ENCODE measurements at regions not wholly inside any gene's neighbourhood (a gene's known extent, or its start where the extent isn't known, plus 50 kb on each side); places are given as distances from the start of the nearest gene placed in this dataset.

DNA sequence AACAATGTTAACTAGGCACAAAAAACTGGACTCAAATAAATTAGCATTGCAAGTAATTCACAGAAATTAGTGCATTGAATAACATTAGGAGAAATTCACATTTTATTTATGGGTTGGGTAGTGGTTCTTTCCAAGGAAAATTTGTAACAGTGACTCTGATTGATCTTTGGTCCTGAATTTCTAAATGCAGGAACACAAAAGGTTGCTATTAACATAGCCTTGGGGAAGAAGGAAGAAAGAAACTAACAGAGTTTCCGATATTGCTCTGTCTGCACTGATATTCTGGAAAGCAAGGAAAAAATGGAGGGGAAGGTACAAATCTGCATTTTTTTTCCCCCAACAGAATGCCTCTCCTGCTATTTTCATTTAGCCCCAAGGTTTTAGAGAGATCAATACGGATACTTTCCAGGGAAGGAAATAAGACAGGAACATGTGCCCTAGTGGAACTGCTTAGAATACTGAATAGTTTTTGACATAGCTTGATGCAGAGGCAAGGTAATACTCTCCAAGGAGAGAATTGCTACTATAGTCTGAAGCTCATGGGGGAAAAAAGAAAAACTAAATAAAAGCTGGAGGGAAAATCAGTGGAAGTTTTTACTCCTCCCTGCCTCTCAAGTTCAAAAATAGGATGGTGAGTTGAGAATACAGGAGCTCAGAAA, 490.1 kb downstream of the RAPGEF2 start:
- H3K4me2 ChIP-seq (ENCODE audit: low read depth, low read length), result no peak overlapping the region
- no peak for ATAC-seq
- no TSS peak for BruUV-seq (replicated peaks)
- no peaks in the 10 kb centered on the region for H3K79me2 ChIP-seq (ENCODE audit: insufficient read depth, low read length)
- FAIRE-seq, result no peak
- no peak overlapping the region for H3K9ac ChIP-seq (ENCODE audit: insufficient read depth, low read depth, low read length)
- no peak overlapping the region for H3K4me3 ChIP-seq (replicated peaks in 1 of 3; ENCODE audit: insufficient read depth in 1 of 3, low read depth in 2 of 3, low read length in 3 of 3)
- POLR2A ChIA-PET, result no interaction called here
- no peaks in the 10 kb centered on the region for H3K9me3 ChIP-seq (ENCODE audit: low read length)
- no peak overlapping the region for H3K27ac ChIP-seq (ENCODE audit: extremely low read length, insufficient read depth, low read length)
- WGBS (ENCODE audit: low lambda C conversion rate), result 2% methylated on average over 2 of the region's 2 CpGs
- no peaks in the 10 kb centered on the region for H4K20me1 ChIP-seq (ENCODE audit: insufficient read depth, low read length)
- no peaks in the 10 kb centered on the region for H3K36me3 ChIP-seq (replicated peaks in 1 of 2; ENCODE audit: control insufficient read depth in 1 of 2, insufficient read depth in 2 of 2, low read length in 2 of 2)
- no peak for DNase-seq (ENCODE audit: low spot score)
- in situ Hi-C loops (cut with HindIII; ENCODE audit: extremely low pct_ligation_motif_present, low pct_unique_long_range_greater_than_20kb) (no loop called here), intact Hi-C loops (cut with micrococcal nuclease; ENCODE audit: unreplicated experiment) (no loop called here)
- TF ChIP-seq MAF1 (CRISPR knock-in tag; IDR thresholded peaks at IDR 0.05; ENCODE audit: borderline replicate concordance) (no peak), ZNF720 (CRISPR knock-in tag; IDR thresholded peaks at IDR 0.05) (no peak), SMAD9 (CRISPR knock-in tag; IDR thresholded peaks at IDR 0.05) (no peak), SMC3 (IDR thresholded peaks at IDR 0.05; ENCODE audit: low read length) (no peak), RELA (CRISPR knock-in tag; IDR thresholded peaks at IDR 0.05) (no peak), ZNF34 (CRISPR knock-in tag; IDR thresholded peaks at IDR 0.05; ENCODE audit: borderline replicate concordance) (no peak)
- TF ChIP-seq, protein P1, sequence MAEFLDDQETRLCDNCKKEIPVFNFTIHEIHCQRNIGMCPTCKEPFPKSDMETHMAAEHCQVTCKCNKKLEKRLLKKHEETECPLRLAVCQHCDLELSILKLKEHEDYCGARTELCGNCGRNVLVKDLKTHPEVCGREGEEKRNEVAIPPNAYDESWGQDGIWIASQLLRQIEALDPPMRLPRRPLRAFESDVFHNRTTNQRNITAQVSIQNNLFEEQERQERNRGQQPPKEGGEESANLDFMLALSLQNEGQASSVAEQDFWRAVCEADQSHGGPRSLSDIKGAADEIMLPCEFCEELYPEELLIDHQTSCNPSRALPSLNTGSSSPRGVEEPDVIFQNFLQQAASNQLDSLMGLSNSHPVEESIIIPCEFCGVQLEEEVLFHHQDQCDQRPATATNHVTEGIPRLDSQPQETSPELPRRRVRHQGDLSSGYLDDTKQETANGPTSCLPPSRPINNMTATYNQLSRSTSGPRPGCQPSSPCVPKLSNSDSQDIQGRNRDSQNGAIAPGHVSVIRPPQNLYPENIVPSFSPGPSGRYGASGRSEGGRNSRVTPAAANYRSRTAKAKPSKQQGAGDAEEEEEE (CRISPR knock-in tag; IDR thresholded peaks at IDR 0.05; ENCODE audit: borderline replicate concordance), result no peak
- no peaks in the 10 kb centered on the region for H3K4me1 ChIP-seq (ENCODE audit: insufficient read depth, low read length)
- CTCF ChIA-PET (ENCODE audit: low intra/inter-chr PET ratio, low total read pairs), result no interaction called here
- no peak overlapping the region for H2AFZ ChIP-seq (ENCODE audit: low read length)
- H3K27me3 ChIP-seq (ENCODE audit: control insufficient read depth in 1 of 2, insufficient read depth in 2 of 2, low read length in 2 of 2), result no peaks in the 10 kb centered on the region

DNA sequence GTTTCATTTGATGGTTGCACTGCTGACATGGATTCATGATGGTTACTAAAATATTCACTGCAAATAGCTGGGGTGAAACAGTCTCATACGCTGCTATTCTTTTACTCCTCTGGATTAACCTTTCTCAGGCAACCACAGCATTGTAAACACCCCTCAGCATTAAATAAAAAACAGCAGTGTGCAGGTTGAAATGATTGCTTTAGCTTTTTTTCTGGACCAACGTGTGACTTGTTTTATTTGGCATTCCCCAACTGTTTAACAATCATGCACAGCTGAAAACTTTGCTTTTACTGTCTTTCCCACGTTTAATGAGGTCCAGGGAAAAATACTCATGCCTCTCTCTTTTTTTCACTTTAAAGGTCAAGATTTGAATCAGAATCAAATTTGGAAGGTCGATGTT, 490.8 kb downstream of the RAPGEF2 start:
- Histone ChIP-seq H3K27me3 (ENCODE audit: control insufficient read depth in 1 of 2, insufficient read depth in 2 of 2, low read length in 2 of 2) (no peaks in the 10 kb centered on the region), H2AFZ (ENCODE audit: low read length) (no peak overlapping the region), H3K36me3 (replicated peaks in 1 of 2; ENCODE audit: control insufficient read depth in 1 of 2, insufficient read depth in 2 of 2, low read length in 2 of 2) (no peaks in the 10 kb centered on the region), H3K9me3 (ENCODE audit: low read length) (no peaks in the 10 kb centered on the region), H3K4me2 (ENCODE audit: low read depth, low read length) (no peak overlapping the region), H3K27ac (ENCODE audit: extremely low read length, insufficient read depth, low read length) (no peak overlapping the region), H4K20me1 (ENCODE audit: insufficient read depth, low read length) (no peaks in the 10 kb centered on the region), H3K4me3 (replicated peaks in 1 of 3; ENCODE audit: insufficient read depth in 1 of 3, low read depth in 2 of 3, low read length in 3 of 3) (no peak overlapping the region), H3K79me2 (ENCODE audit: insufficient read depth, low read length) (no peaks in the 10 kb centered on the region), H3K9ac (ENCODE audit: insufficient read depth, low read depth, low read length) (no peak overlapping the region), H3K4me1 (ENCODE audit: insufficient read depth, low read length) (no peaks in the 10 kb centered on the region)
- CTCF ChIA-PET (ENCODE audit: low intra/inter-chr PET ratio, low total read pairs), result no interaction called here
- in situ Hi-C loops (cut with HindIII; ENCODE audit: extremely low pct_ligation_motif_present, low pct_unique_long_range_greater_than_20kb), result no loop called here
- WGBS (ENCODE audit: low lambda C conversion rate), result 2% methylated on average over 4 of the region's 4 CpGs
- no peak for FAIRE-seq
- BruUV-seq (replicated peaks), result no TSS peak
- no peak for DNase-seq (ENCODE audit: low spot score)
- POLR2A ChIA-PET, result no interaction called here
- intact Hi-C loops (cut with micrococcal nuclease; ENCODE audit: unreplicated experiment), result no loop called here
- no peak for ATAC-seq
- TF ChIP-seq, protein P2, sequence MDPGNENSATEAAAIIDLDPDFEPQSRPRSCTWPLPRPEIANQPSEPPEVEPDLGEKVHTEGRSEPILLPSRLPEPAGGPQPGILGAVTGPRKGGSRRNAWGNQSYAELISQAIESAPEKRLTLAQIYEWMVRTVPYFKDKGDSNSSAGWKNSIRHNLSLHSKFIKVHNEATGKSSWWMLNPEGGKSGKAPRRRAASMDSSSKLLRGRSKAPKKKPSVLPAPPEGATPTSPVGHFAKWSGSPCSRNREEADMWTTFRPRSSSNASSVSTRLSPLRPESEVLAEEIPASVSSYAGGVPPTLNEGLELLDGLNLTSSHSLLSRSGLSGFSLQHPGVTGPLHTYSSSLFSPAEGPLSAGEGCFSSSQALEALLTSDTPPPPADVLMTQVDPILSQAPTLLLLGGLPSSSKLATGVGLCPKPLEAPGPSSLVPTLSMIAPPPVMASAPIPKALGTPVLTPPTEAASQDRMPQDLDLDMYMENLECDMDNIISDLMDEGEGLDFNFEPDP (CRISPR knock-in tag; conservative IDR thresholded peaks at IDR 0.05), result no peak
- TF ChIP-seq ATF3 (CRISPR knock-in tag; IDR thresholded peaks at IDR 0.05), result no peak
- no peak for TF ChIP-seq ZNF558 (CRISPR knock-in tag; IDR thresholded peaks at IDR 0.05; ENCODE audit: borderline replicate concordance)
- no peak for TF ChIP-seq RAD21 (CRISPR knock-in tag; IDR thresholded peaks at IDR 0.05)
- TF ChIP-seq, protein P3, sequence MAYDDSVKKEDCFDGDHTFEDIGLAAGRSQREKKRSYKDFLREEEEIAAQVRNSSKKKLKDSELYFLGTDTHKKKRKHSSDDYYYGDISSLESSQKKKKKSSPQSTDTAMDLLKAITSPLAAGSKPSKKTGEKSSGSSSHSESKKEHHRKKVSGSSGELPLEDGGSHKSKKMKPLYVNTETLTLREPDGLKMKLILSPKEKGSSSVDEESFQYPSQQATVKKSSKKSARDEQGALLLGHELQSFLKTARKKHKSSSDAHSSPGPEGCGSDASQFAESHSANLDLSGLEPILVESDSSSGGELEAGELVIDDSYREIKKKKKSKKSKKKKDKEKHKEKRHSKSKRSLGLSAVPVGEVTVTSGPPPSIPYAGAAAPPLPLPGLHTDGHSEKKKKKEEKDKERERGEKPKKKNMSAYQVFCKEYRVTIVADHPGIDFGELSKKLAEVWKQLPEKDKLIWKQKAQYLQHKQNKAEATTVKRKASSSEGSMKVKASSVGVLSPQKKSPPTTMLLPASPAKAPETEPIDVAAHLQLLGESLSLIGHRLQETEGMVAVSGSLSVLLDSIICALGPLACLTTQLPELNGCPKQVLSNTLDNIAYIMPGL (CRISPR knock-in tag; IDR thresholded peaks at IDR 0.05; ENCODE audit: borderline replicate concordance in 1 of 2, low read depth in 1 of 2), result no peak
- no peak for TF ChIP-seq HIVEP1 (CRISPR knock-in tag; IDR thresholded peaks at IDR 0.05)
- TF ChIP-seq ZNF124 (CRISPR knock-in tag; IDR thresholded peaks at IDR 0.05), result no peak
